ENCODE measurements at regions not wholly inside any gene's neighbourhood (a gene's known extent, or its start where the extent isn't known, plus 50 kb on each side); places are given as distances from the start of the nearest gene placed in this dataset.

DNA sequence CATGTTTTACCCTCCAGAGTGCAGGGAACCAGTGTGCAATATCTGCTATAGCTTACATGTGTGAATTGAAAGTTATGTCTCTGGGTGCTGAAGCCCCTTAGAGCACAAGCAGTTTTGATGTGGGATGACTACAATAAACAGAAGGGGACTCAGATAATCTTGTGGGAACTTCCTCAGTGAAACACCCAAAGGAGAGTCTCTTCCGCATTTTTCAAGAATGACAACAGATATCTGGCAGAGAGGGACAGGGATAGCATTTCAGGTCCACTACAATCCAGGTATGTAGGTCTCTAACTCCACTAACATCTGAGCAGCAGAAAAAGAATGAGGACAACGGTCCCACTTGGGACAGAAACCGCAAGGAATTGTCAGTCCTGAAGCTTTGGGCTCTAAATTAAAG is 67.6 kb upstream of the PDE4B start:
- TF ChIP-seq, protein P1, sequence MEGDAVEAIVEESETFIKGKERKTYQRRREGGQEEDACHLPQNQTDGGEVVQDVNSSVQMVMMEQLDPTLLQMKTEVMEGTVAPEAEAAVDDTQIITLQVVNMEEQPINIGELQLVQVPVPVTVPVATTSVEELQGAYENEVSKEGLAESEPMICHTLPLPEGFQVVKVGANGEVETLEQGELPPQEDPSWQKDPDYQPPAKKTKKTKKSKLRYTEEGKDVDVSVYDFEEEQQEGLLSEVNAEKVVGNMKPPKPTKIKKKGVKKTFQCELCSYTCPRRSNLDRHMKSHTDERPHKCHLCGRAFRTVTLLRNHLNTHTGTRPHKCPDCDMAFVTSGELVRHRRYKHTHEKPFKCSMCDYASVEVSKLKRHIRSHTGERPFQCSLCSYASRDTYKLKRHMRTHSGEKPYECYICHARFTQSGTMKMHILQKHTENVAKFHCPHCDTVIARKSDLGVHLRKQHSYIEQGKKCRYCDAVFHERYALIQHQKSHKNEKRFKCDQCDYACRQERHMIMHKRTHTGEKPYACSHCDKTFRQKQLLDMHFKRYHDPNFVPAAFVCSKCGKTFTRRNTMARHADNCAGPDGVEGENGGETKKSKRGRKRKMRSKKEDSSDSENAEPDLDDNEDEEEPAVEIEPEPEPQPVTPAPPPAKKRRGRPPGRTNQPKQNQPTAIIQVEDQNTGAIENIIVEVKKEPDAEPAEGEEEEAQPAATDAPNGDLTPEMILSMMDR (IDR thresholded peaks at IDR 0.05), result no peak
- TF ChIP-seq EP300 (IDR thresholded peaks at IDR 0.05) (no peak), POLR2AphosphoS5 (IDR thresholded peaks at IDR 0.05) (no peak), POLR2A (IDR thresholded peaks at IDR 0.05) (no peak)
- DNase-seq, result no peak
- H3K4me3 ChIP-seq, result no peak overlapping the region
- intact Hi-C loops (cut with DNase I), result no loop called here
- H3K27ac ChIP-seq, result no peak overlapping the region
- no peaks in the 10 kb centered on the region for H3K27me3 ChIP-seq
- H3K9me3 ChIP-seq, result no peaks in the 10 kb centered on the region
- WGBS, 2 donors, result 91 to 96% methylated on average over 3 of the region's 3 CpGs
- H3K4me1 ChIP-seq, result no peaks in the 10 kb centered on the region
- H3K36me3 ChIP-seq, result no peaks in the 10 kb centered on the region

DNA sequence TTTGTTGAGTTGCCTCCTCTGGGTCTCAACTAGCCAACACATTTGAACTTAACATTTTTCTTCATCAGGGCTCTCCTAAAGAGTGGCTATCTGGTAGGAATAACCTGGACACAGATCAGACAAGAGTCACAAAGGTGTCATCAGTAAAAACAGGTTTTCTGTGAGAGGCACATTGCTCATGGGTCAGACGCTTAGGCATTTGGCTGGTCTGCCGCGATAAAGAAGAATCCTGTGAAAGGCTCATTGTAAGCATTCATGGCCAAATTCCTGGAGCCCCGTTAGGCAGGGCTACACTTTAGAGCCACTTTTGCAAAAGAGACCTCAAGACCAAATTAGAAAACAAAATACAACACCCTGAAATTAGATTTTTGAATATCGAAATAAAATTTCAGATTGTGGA is 64.2 kb upstream of the PDE4B start:
- Histone ChIP-seq H3K4me1 (no peaks in the 10 kb centered on the region), H3K4me3 (no peak overlapping the region), H3K36me3 (no peaks in the 10 kb centered on the region), H3K9me3 (no peaks in the 10 kb centered on the region), H3K27me3 (no peaks in the 10 kb centered on the region), H3K27ac (no peak overlapping the region)
- WGBS, 2 donors, result 84 to 85% methylated on average over 5 of the region's 5 CpGs
- intact Hi-C loops (cut with DNase I), result no loop called here
- TF ChIP-seq POLR2AphosphoS5 (IDR thresholded peaks at IDR 0.05) (no peak), EP300 (IDR thresholded peaks at IDR 0.05) (no peak), POLR2A (IDR thresholded peaks at IDR 0.05) (no peak)
- TF ChIP-seq, protein P1 (IDR thresholded peaks at IDR 0.05), result no peak
- no peak for DNase-seq

DNA sequence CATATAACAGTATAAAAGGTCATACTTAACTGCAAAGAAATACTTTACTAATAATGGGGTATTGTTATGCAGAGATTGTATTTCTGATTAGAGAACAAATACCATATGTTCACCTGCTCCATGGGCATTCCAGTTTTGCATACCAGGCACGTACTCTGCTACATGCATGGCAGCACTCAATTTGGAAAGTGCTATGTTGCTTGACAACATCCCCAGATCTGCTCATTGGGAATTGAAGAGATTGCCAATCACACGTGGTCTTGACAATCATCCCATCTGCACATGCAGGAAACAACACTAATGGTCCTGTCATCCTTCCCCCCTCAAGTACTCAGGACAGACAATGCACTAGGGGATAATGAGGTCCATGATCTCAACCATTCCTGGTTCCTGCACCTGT is 63.4 kb upstream of the PDE4B start:
- Histone ChIP-seq H3K36me3 (no peaks in the 10 kb centered on the region), H3K4me3 (no peak overlapping the region), H3K27ac (no peak overlapping the region), H3K9me3 (no peaks in the 10 kb centered on the region), H3K27me3 (no peaks in the 10 kb centered on the region), H3K4me1 (no peaks in the 10 kb centered on the region)
- 63 to 67% methylated on average over 2 of the region's 2 CpGs for WGBS, 2 donors
- intact Hi-C loops (cut with DNase I), result no loop called here
- TF ChIP-seq POLR2AphosphoS5 (IDR thresholded peaks at IDR 0.05), result no peak
- TF ChIP-seq, protein P1 (IDR thresholded peaks at IDR 0.05), result no peak
- TF ChIP-seq POLR2A (IDR thresholded peaks at IDR 0.05), result no peak
- TF ChIP-seq EP300 (IDR thresholded peaks at IDR 0.05), result no peak
- no peak for DNase-seq

DNA sequence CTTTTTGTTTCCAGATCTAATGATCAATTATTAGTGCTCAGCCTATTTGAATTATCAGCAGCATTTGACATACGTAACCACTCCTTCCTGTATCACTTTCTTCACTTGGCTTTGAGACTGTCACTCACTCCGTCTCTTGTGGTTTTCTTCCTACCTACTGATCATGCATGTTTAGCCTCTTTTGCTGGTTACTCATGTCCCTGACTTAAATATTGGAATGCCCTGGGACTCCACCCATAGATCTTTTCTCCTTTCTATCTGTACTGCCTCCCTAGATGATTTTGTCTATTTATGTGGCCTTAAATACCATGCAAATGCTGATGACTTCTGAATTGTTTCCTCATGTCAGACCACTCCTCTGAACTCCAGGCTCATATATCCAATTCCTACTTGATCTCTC is 57.7 kb upstream of the PDE4B start:
- Histone ChIP-seq H3K4me3 (no peak overlapping the region), H3K4me1 (no peaks in the 10 kb centered on the region), H3K9me3 (no peaks in the 10 kb centered on the region), H3K27me3 (no peaks in the 10 kb centered on the region), H3K27ac (no peak overlapping the region), H3K36me3 (no peaks in the 10 kb centered on the region)
- TF ChIP-seq, protein P1 (IDR thresholded peaks at IDR 0.05), result no peak
- no peak for TF ChIP-seq POLR2AphosphoS5 (IDR thresholded peaks at IDR 0.05)
- TF ChIP-seq EP300 (IDR thresholded peaks at IDR 0.05), result no peak
- TF ChIP-seq POLR2A (IDR thresholded peaks at IDR 0.05), result no peak
- intact Hi-C loops (cut with DNase I), result no loop called here
- WGBS, 2 donors, result 87 to 91% methylated on average over 2 of the region's 2 CpGs
- no peak for DNase-seq

DNA sequence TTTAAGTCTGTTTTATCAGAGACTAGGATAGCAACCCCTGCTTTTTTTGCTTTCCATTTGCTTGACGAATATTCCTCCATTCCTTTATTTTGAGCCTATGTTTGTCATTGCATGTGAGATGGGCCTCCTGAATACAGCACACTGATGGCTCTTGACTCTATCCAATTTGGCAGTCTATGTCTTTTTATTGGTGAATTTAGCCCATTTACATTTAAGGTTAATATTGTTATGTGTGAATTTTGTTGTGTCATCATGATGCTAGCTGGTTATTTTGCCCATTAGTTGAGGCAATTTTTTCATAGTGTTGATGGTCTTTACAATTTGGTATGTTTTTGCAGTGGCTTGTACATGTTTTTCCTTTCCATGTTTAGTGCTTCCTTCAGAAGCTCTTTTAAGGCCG is 50.7 kb upstream of the PDE4B start:
- Histone ChIP-seq H3K4me1 (no peaks in the 10 kb centered on the region), H3K9me3 (peaks cover 0 to 7% (median 0%) of the 10 kb centered on the region in 4 donors), H3K36me3 (no peaks in the 10 kb centered on the region), H3K4me3 (no peak overlapping the region), H3K27ac (no peak overlapping the region), H3K27me3 (no peaks in the 10 kb centered on the region)
- no peak for DNase-seq
- intact Hi-C loops (cut with DNase I), result no loop called here
- 94 to 98% methylated on average over 2 of the region's 2 CpGs for WGBS, 2 donors
- no peak for TF ChIP-seq EP300 (IDR thresholded peaks at IDR 0.05)
- no peak for TF ChIP-seq POLR2A (IDR thresholded peaks at IDR 0.05)
- TF ChIP-seq, protein P1 (IDR thresholded peaks at IDR 0.05), result no peak
- no peak for TF ChIP-seq POLR2AphosphoS5 (IDR thresholded peaks at IDR 0.05)

All from sigmoid colon (tissue), 6 donors.